NB4 (cell line): ENCODE measurements at regions not wholly inside any gene's neighbourhood (a gene's known extent, or its start where the extent isn't known, plus 50 kb on each side); places are given as distances from the start of the nearest gene placed in this dataset.
"Not testable (repeated sequence)": the region's sequence is repeated elsewhere in the genome, so short reads cannot be mapped to it uniquely, and the experiment has no call there.

Experiments
- DNase-seq: peaks from one replicate; pipeline ENCODE4 v3.0.0; 2010; ENCODE audit warnings: low read depth
- H3K4me3 ChIP-seq: one replicate; pipeline ENCODE4 v1.5.1; 2011; ENCODE audit warnings: mild to moderate bottlenecking, low read depth, low read length, moderate library complexity
- MYC ChIP-seq: IDR thresholded peaks from 2 replicates; pipeline ENCODE4 v1.6.1; 2011; ENCODE audit warnings: low read depth, low read length
- POLR2A ChIP-seq: IDR thresholded peaks from 2 replicates; pipeline ENCODE4 v1.6.1; 2011; ENCODE audit warnings: mild to moderate bottlenecking; ENCODE audit not compliant: insufficient read length; ENCODE audit errors: extremely low read depth
- TF ChIP-seq, protein P1 (sequence below): IDR thresholded peaks from 2 replicates; pipeline ENCODE4 v1.6.1; 2011; ENCODE audit warnings: low read depth, low read length
- TF ChIP-seq, protein P2 (sequence below): IDR thresholded peaks from one replicate; pipeline ENCODE4 v1.5.1; 2012; ENCODE audit warnings: low read depth, low read length

DNA sequence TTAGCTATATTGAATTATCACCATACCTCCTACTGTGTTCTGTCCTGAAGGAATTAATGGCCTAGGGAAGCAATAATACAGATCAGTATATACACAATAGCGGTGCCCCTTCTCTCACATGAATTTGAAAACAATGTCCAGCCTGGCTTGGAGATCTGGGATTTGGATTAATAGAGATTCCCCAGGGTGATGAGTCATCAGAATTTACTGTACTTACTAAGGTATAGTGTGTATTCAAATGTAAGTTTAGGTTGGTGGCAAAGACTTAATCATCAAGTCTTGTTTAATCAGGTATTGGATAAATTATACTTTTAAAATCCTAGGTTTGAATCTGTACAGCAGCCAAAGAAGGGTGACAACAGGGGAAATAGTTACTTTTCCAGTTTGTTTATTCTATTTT is 121.5 kb downstream of the FEM1C start:
- DNase-seq: no peak
- TF ChIP-seq MYC (no peak), POLR2A (no peak)
- TF ChIP-seq, protein P1, sequence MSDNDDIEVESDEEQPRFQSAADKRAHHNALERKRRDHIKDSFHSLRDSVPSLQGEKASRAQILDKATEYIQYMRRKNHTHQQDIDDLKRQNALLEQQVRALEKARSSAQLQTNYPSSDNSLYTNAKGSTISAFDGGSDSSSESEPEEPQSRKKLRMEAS: no peak
- TF ChIP-seq, protein P2, sequence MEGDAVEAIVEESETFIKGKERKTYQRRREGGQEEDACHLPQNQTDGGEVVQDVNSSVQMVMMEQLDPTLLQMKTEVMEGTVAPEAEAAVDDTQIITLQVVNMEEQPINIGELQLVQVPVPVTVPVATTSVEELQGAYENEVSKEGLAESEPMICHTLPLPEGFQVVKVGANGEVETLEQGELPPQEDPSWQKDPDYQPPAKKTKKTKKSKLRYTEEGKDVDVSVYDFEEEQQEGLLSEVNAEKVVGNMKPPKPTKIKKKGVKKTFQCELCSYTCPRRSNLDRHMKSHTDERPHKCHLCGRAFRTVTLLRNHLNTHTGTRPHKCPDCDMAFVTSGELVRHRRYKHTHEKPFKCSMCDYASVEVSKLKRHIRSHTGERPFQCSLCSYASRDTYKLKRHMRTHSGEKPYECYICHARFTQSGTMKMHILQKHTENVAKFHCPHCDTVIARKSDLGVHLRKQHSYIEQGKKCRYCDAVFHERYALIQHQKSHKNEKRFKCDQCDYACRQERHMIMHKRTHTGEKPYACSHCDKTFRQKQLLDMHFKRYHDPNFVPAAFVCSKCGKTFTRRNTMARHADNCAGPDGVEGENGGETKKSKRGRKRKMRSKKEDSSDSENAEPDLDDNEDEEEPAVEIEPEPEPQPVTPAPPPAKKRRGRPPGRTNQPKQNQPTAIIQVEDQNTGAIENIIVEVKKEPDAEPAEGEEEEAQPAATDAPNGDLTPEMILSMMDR: no peak
- no peak overlapping the region for H3K4me3 ChIP-seq

DNA sequence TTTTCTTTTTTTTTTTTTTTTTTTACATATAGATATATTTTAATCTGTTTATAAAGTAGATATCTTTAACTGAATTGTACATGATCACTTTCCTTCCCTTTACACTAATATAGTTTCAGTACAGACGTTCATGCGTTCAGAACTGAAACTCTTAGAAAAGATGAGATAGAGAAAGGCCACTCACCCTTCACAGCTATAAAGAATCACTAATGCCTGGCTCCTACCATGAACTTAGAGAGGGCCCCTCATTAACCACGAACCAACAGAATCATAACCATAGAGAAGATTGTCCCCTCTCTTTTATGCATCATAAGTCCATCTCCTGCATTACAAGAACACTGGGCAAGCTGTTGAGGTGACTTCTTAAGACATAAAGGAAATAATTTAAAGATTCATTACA is 123.8 kb downstream of the FEM1C start:
- DNase-seq, H3K4me3 ChIP-seq: not testable (repeated sequence)

DNA sequence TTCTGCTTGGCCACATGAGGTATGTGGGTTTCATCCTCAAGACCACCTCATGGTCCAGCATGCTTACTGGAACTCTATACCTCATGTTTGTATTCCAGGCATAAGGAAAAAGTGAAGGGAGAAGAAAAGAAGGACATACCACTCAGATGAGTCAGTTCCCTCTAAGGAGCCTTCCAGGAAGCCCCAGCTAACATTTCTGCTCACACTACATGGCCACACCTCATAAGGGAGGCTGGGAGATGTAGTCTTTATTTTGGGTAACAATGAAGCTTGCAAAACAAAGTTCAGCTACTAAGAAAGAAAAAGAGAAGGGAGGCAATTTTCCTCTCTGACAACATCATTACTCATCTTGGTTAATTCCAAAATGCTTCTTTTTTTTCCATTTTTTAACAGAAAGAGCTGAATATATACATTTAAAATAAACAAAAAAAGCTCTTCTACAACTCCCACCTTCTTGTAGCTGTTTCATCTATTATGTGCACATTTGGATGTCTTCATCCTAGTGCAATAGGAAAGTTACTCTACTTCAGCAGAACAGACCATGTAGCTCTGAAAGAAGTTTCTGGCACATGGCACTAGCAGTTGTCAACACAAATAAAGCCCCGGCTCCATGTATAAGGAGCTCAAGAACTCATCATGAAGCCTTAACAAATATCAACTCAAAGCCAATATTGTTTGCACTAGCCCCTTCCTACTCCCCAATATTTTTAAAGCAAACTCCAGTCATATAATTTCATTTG is 123.6 kb upstream of the CCDC112 start:
- no peak overlapping the region for H3K4me3 ChIP-seq
- peak; percentile 14 for DNase-seq
- TF ChIP-seq, protein P2: no peak
- TF ChIP-seq POLR2A (no peak), MYC (no peak)
- TF ChIP-seq, protein P1: no peak

DNA sequence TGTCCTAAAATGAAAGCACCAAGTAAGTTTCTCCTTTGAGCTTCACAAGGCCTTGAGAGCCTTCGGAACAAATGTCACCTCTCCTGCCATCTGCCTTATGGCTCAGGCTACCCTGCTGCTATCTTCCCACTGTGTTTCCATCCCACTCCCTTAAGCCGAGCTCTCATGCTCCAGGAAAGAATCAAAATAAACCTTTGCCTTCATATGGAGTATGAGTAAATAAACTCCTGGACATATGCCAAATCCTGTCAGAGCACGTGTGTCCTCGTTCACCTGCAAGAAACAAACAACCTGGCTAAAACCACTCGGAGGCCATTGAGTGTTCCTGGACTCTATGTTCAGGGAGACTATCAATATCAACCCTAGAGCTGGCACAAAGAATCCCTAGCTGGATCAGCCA is 122.3 kb upstream of the CCDC112 start:
- no peak overlapping the region for H3K4me3 ChIP-seq
- TF ChIP-seq, protein P2: no peak
- TF ChIP-seq POLR2A (no peak), MYC (no peak)
- TF ChIP-seq, protein P1: no peak
- DNase-seq: no peak

DNA sequence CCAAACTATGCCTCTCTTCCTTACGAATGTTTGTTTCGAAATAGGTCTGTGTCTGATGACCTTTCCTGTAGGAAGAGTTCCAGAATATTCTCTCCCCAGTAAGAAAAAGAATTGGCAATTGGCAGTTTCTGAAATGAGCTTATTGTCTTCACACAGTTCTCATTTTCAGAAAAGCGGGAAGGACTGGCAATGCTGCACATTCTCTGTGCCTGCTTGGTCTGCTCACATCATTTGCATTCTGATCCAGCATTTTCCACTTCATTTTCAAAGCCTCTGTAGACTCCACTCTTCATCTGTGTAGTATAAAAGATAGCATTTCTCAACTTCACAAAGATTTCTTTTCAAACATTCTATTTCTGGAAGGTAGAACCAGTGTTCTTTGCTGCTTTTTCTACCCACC is 120.6 kb upstream of the CCDC112 start:
- no peak overlapping the region for H3K4me3 ChIP-seq
- TF ChIP-seq, protein P2: no peak
- TF ChIP-seq MYC (no peak), POLR2A (no peak)
- TF ChIP-seq, protein P1: no peak
- DNase-seq: no peak

DNA sequence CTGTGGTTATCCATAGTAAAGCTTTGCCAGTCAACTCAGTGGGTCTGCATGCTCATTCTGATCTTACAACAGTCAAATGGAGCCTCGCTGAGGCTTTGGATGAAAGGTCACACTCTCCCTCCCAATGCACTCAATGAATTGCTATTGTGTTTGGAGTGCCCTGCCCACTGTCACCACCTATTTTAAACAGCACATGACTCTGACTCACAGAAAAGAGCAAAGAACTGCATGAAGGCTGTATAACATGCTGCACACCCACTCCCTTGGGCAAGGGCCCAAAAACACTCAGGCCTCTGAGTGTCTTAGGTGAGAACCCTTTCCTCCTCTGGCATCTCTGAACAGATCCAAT is 118.7 kb upstream of the CCDC112 start:
- H3K4me3 ChIP-seq: no peak overlapping the region
- TF ChIP-seq POLR2A (no peak), MYC (no peak)
- TF ChIP-seq, protein P2: no peak
- TF ChIP-seq, protein P1: no peak
- no peak for DNase-seq
